ACHN (cell line): ENCODE measurements at regions not wholly inside any gene's neighbourhood (a gene's known extent, or its start where the extent isn't known, plus 50 kb on each side); places are given as distances from the start of the nearest gene placed in this dataset.
A peak's percentile ranks its signal among the peaks of the same experiment; 100 is the strongest.

Experiments
- DNase-seq: peaks from one replicate; pipeline ENCODE4 v3.0.0-alpha.2; 2015
- in situ Hi-C: cut with HindIII; loops from 2 replicates; pipeline ENCODE4 v1.10.0; 2017; ENCODE audit warnings: low sequenced_read_pairs, low pct_ligation_motif_present, low pct_unique_long_range_greater_than_20kb

- in situ Hi-C loops, result no loop called here
Observed at GRCh38 chr14:89618811-89619551, 201.9 kb upstream of the FOXN3 start.

GRCh38 chr14:89618330-89618708, 201.3 kb upstream of the FOXN3 start:
- in situ Hi-C loops, result no loop called here
- DNase-seq, result no peak

More at GRCh38 chr14:89618811-89619551, 201.9 kb upstream of the FOXN3 start:
- peak; percentile 40 for DNase-seq

GRCh38 chr14:89617481-89618329, 200.7 kb upstream of the FOXN3 start:
- in situ Hi-C loops, result no loop called here
- DNase-seq, result no peak

GRCh38 chr14:89616852-89617341, 199.9 kb upstream of the FOXN3 start:
- in situ Hi-C loops, result no loop called here
- DNase-seq, result no peak

- in situ Hi-C loops, result no loop called here
- DNase-seq, result no peak
Observed at GRCh38 chr14:89616425-89616824, 199.4 kb upstream of the FOXN3 start.

GRCh38 chr14:89615421-89615820, 198.4 kb upstream of the FOXN3 start:
- in situ Hi-C loops, result no loop called here
- DNase-seq, result no peak

GRCh38 chr14:89614009-89614691, 197.1 kb upstream of the FOXN3 start:
- in situ Hi-C loops, result no loop called here
- no peak for DNase-seq

- DNase-seq, result no peak
- in situ Hi-C loops, result no loop called here
Observed at GRCh38 chr14:89613260-89614008, 196.4 kb upstream of the FOXN3 start.

GRCh38 chr14:89609500-89610100, 192.6 kb upstream of the FOXN3 start:
- in situ Hi-C loops, result no loop called here
- no peak for DNase-seq

- DNase-seq, result no peak
- in situ Hi-C loops, result no loop called here
Observed at GRCh38 chr14:89607453-89607852, 190.4 kb upstream of the FOXN3 start.

GRCh38 chr14:89603938-89604480, 187.0 kb upstream of the FOXN3 start:
- no peak for DNase-seq
- in situ Hi-C loops, result no loop called here

- in situ Hi-C loops, result no loop called here
- DNase-seq, result no peak
Observed at GRCh38 chr14:89600950-89601826, 184.2 kb upstream of the FOXN3 start.

- in situ Hi-C loops, result no loop called here
Observed at GRCh38 chr14:89600029-89600428, 183.0 kb upstream of the FOXN3 start.

GRCh38 chr14:89598548-89599186, 181.6 kb upstream of the FOXN3 start:
- in situ Hi-C loops, result no loop called here
- DNase-seq, result no peak

More at GRCh38 chr14:89600029-89600428, 183.0 kb upstream of the FOXN3 start:
- no peak for DNase-seq

- DNase-seq, result no peak
- in situ Hi-C loops, result no loop called here
Observed at GRCh38 chr14:89592961-89593360, 175.9 kb upstream of the FOXN3 start.

- DNase-seq, result no peak
- in situ Hi-C loops, result no loop called here
Observed at GRCh38 chr14:89589400-89590118, 172.5 kb upstream of the FOXN3 start.
